ENCODE measurements at regions not wholly inside any gene's neighbourhood (a gene's known extent, or its start where the extent isn't known, plus 50 kb on each side); places are given as distances from the start of the nearest gene placed in this dataset.

- TF ChIP-seq CTCF (IDR thresholded peaks at IDR 0.05; ENCODE audit: low read depth, low read length, poor library complexity, severe bottlenecking) (no peak), EZH2phosphoT487 (IDR thresholded peaks at IDR 0.05; ENCODE audit: borderline replicate concordance, low read length) (no peak)
These were observed 105.1 kb upstream of the IGF1R start for GRCh38 chr15:98543237-98543636.

Data from DOHH2 (cell line).